Neural cell (in vitro differentiated cells): ENCODE measurements at regions not wholly inside any gene's neighbourhood (a gene's known extent, or its start where the extent isn't known, plus 50 kb on each side); places are given as distances from the start of the nearest gene placed in this dataset.
A peak's percentile ranks its signal among the peaks of the same experiment; 100 is the strongest.

ENCODE experiments used
- H2AFZ ChIP-seq: fragments of 200-600, 300-800 bp; sonication (generic), shearing (Covaris generic); 2 replicates; pipeline ENCODE4 v1.6.0; 2014; ENCODE audit warnings: low read depth, mild to moderate bottlenecking, antibody characterized with exemption, low read length, moderate library complexity
- H3F3A ChIP-seq: fragments of 200-600 bp; shearing (Covaris generic); 2 replicates; pipeline ENCODE4 v1.6.1; 2016; ENCODE audit warnings: mild to moderate bottlenecking, moderate library complexity, mixed read lengths, antibody characterized with exemption, low read length; ENCODE audit not compliant: insufficient read depth, poor library complexity, severe bottlenecking
- H3K27ac ChIP-seq: fragments of 200-600, 300-800 bp; sonication (generic), shearing (Covaris generic); 2 replicates; pipeline ENCODE4 v1.5.1; 2014; ENCODE audit warnings: mild to moderate bottlenecking, low read length, moderate library complexity
- H3K27me3 ChIP-seq: fragments of 300-800, 200-600 bp; sonication (generic), shearing (Covaris generic); 2 replicates; pipeline ENCODE4 v1.6.0; 2014; ENCODE audit warnings: mild to moderate bottlenecking, low read depth, low read length, moderate library complexity; ENCODE audit not compliant: insufficient read depth
- H3K36me3 ChIP-seq: fragments of 300-800, 200-600 bp; sonication (generic), shearing (Covaris generic); 2 replicates; pipeline ENCODE4 v1.5.1; 2014; ENCODE audit warnings: mild to moderate bottlenecking, antibody characterized with exemption, low read length, moderate library complexity; ENCODE audit not compliant: insufficient read depth
- H3K4me2 ChIP-seq: fragments of 300-800, 200-600 bp; sonication (generic), shearing (Covaris generic); 2 replicates; pipeline ENCODE4 v1.6.0; 2014; ENCODE audit warnings: mild to moderate bottlenecking, low read length
- H3K4me3 ChIP-seq: fragments of 300-800, 200-600 bp; sonication (generic), shearing (Covaris generic); 2 replicates; pipeline ENCODE4 v1.5.1; 2014; ENCODE audit warnings: mild to moderate bottlenecking, low read length, moderate library complexity
- H3K79me2 ChIP-seq: fragments of 200-600 bp; shearing (Covaris generic); replicated peaks from 2 replicates; pipeline ENCODE4 v1.6.0; 2014; ENCODE audit warnings: mild to moderate bottlenecking, low read length, moderate library complexity; ENCODE audit not compliant: insufficient read depth
- H3K9ac ChIP-seq: fragments of 300-800, 200-600 bp; sonication (generic), shearing (Covaris generic); 2 replicates; pipeline ENCODE4 v1.6.1; 2016; ENCODE audit warnings: mild to moderate bottlenecking, low read length, mixed read lengths
- H3K9me2 ChIP-seq: fragments of 200-600 bp; shearing (Covaris generic); 2 replicates; pipeline ENCODE4 v1.6.1; 2016; ENCODE audit warnings: mild to moderate bottlenecking, low read length, mixed read lengths; ENCODE audit not compliant: insufficient read depth
- H3K9me3 ChIP-seq: fragments of 200-600, 300-800 bp; sonication (generic), shearing (Covaris generic); 2 replicates; pipeline ENCODE4 v1.6.1; 2016; ENCODE audit warnings: mild to moderate bottlenecking, mixed run types, low read length, moderate library complexity, mixed read lengths
- H4K20me1 ChIP-seq: fragments of 200-600 bp; shearing (Covaris generic); 2 replicates; pipeline ENCODE4 v1.6.1; 2016; ENCODE audit warnings: mild to moderate bottlenecking, mixed run types; ENCODE audit not compliant: insufficient read depth
- EP300 ChIP-seq: fragments of 450-650 bp; conservative IDR thresholded peaks from 2 replicates; pipeline ENCODE4 v1.6.1; 2014; ENCODE audit warnings: antibody characterized with exemption, mild to moderate bottlenecking, moderate library complexity; ENCODE audit not compliant: poor library complexity, severe bottlenecking
- EZH2 ChIP-seq: fragments of 200-600, 300-800 bp; shearing (Covaris generic), sonication (generic); IDR thresholded peaks from 2 replicates; pipeline ENCODE4 v1.6.1; 2014; ENCODE audit warnings: antibody characterized with exemption, low read length, borderline replicate concordance, mild to moderate bottlenecking; ENCODE audit not compliant: insufficient read depth, poor library complexity, severe bottlenecking
- MXI1 ChIP-seq: fragments of 450-650 bp; conservative IDR thresholded peaks from 2 replicates; pipeline ENCODE4 v1.6.1; 2014; ENCODE audit warnings: antibody characterized with exemption, mild to moderate bottlenecking; ENCODE audit not compliant: poor library complexity, severe bottlenecking
- POLR2AphosphoS5 ChIP-seq: IDR thresholded peaks from 2 replicates; pipeline ENCODE4 v1.6.1; 2012
- RAD21 ChIP-seq: fragments of 450-650 bp; conservative IDR thresholded peaks from 2 replicates; pipeline ENCODE4 v1.6.1; 2014; ENCODE audit warnings: antibody characterized with exemption, mild to moderate bottlenecking, moderate library complexity
- SMC3 ChIP-seq: fragments of 450-650 bp; conservative IDR thresholded peaks from 2 replicates; pipeline ENCODE4 v1.6.1; 2014; ENCODE audit warnings: antibody characterized with exemption, mild to moderate bottlenecking, moderate library complexity; ENCODE audit not compliant: poor library complexity
- TAF1 ChIP-seq: IDR thresholded peaks from 2 replicates; pipeline ENCODE4 v1.6.1; 2012; ENCODE audit warnings: low read depth
- TF ChIP-seq, protein P1 (sequence below): fragments of 450-650 bp; IDR thresholded peaks from 2 replicates; pipeline ENCODE4 v1.5.1; 2014; ENCODE audit warnings: antibody characterized with exemption, mild to moderate bottlenecking, moderate library complexity; ENCODE audit not compliant: poor library complexity, severe bottlenecking
- TF ChIP-seq, protein P2 (sequence below): IDR thresholded peaks from 2 replicates; pipeline ENCODE4 v1.6.1; 2012; ENCODE audit warnings: borderline replicate concordance

DNA sequence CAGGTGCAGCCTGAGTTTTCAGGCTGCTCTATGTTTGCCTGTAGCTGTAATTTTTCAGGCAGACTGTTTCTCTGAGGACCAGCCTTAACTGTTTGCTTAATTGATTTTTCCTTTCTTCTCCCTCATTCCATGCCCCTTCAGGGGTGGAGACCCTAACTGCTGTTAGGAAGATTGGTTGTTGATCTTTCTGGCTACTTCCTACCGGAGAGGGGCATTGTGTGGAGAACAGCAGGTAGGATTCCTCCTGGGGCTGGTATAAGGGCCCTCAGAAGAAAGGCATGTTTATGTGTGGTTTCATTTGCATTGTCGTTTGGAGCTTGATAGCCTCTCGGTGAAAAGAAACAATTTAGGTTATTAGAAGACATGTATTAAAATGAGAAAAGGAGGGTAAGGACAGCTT lies 56.9 kb upstream of the GOLGA6L2 start:
- no peak overlapping the region for H2AFZ ChIP-seq
- H3K27ac ChIP-seq, result peak overlapping the region; percentile 33
- H4K20me1 ChIP-seq, result no peaks in the 10 kb centered on the region
- no peaks in the 10 kb centered on the region for H3K9me3 ChIP-seq
- no peak overlapping the region for H3K4me2 ChIP-seq
- peak overlapping the region; percentile 6 for H3K4me3 ChIP-seq
- no peaks in the 10 kb centered on the region for H3F3A ChIP-seq
- H3K36me3 ChIP-seq, result no peaks in the 10 kb centered on the region
- no peaks in the 10 kb centered on the region for H3K79me2 ChIP-seq
- no peaks in the 10 kb centered on the region for H3K9me2 ChIP-seq
- TF ChIP-seq TAF1 (no peak), POLR2AphosphoS5 (no peak)
- TF ChIP-seq, protein P1, sequence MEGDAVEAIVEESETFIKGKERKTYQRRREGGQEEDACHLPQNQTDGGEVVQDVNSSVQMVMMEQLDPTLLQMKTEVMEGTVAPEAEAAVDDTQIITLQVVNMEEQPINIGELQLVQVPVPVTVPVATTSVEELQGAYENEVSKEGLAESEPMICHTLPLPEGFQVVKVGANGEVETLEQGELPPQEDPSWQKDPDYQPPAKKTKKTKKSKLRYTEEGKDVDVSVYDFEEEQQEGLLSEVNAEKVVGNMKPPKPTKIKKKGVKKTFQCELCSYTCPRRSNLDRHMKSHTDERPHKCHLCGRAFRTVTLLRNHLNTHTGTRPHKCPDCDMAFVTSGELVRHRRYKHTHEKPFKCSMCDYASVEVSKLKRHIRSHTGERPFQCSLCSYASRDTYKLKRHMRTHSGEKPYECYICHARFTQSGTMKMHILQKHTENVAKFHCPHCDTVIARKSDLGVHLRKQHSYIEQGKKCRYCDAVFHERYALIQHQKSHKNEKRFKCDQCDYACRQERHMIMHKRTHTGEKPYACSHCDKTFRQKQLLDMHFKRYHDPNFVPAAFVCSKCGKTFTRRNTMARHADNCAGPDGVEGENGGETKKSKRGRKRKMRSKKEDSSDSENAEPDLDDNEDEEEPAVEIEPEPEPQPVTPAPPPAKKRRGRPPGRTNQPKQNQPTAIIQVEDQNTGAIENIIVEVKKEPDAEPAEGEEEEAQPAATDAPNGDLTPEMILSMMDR, result no peak
- no peaks in the 10 kb centered on the region for H3K27me3 ChIP-seq
- H3K9ac ChIP-seq, result no peak overlapping the region

DNA sequence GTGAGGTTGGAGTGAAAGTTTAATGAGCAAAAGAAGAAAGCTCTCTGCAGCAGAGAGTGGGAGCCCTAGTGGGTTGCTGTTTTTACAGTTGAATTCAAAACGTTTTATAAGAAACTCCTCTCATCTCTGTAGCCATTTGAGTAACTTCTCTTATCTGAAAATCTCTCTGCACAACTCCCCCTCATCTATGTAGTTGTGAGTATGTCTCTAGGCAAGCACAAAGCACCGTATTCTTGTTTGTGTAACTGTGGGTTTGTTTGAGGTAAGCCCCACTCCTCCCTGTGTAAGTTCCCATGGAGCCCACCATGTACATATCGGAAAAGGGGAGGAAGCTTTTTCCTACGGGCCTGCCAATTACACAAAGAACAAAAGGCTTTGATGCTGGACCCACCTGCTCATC lies 56.5 kb upstream of the GOLGA6L2 start:
- no peaks in the 10 kb centered on the region for H3K27me3 ChIP-seq
- no peak overlapping the region for H3K4me2 ChIP-seq
- H3K79me2 ChIP-seq, result no peaks in the 10 kb centered on the region
- TF ChIP-seq SMC3 (no peak), RAD21 (no peak), TAF1 (no peak), EZH2 (no peak), EP300 (no peak), POLR2AphosphoS5 (no peak), MXI1 (no peak)
- TF ChIP-seq, protein P2, sequence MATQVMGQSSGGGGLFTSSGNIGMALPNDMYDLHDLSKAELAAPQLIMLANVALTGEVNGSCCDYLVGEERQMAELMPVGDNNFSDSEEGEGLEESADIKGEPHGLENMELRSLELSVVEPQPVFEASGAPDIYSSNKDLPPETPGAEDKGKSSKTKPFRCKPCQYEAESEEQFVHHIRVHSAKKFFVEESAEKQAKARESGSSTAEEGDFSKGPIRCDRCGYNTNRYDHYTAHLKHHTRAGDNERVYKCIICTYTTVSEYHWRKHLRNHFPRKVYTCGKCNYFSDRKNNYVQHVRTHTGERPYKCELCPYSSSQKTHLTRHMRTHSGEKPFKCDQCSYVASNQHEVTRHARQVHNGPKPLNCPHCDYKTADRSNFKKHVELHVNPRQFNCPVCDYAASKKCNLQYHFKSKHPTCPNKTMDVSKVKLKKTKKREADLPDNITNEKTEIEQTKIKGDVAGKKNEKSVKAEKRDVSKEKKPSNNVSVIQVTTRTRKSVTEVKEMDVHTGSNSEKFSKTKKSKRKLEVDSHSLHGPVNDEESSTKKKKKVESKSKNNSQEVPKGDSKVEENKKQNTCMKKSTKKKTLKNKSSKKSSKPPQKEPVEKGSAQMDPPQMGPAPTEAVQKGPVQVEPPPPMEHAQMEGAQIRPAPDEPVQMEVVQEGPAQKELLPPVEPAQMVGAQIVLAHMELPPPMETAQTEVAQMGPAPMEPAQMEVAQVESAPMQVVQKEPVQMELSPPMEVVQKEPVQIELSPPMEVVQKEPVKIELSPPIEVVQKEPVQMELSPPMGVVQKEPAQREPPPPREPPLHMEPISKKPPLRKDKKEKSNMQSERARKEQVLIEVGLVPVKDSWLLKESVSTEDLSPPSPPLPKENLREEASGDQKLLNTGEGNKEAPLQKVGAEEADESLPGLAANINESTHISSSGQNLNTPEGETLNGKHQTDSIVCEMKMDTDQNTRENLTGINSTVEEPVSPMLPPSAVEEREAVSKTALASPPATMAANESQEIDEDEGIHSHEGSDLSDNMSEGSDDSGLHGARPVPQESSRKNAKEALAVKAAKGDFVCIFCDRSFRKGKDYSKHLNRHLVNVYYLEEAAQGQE, result no peak
- TF ChIP-seq, protein P1, result no peak
- H3F3A ChIP-seq, result no peaks in the 10 kb centered on the region
- no peaks in the 10 kb centered on the region for H4K20me1 ChIP-seq
- peak overlapping the region; percentile 6 for H3K4me3 ChIP-seq
- no peaks in the 10 kb centered on the region for H3K9me2 ChIP-seq
- no peaks in the 10 kb centered on the region for H3K9me3 ChIP-seq
- H3K36me3 ChIP-seq, result no peaks in the 10 kb centered on the region
- peak overlapping the region; percentile 33 for H3K27ac ChIP-seq
- no peak overlapping the region for H3K9ac ChIP-seq
- no peak overlapping the region for H2AFZ ChIP-seq
